Glomerular visceral epithelial cell (primary cell): ENCODE measurements at regions not wholly inside any gene's neighbourhood (a gene's known extent, or its start where the extent isn't known, plus 50 kb on each side); places are given as distances from the start of the nearest gene placed in this dataset.

Source experiments
- DNase-seq: peaks from one replicate; pipeline ENCODE4 v3.0.0-alpha.2; 2016; ENCODE audit errors: extremely low spot score

DNA sequence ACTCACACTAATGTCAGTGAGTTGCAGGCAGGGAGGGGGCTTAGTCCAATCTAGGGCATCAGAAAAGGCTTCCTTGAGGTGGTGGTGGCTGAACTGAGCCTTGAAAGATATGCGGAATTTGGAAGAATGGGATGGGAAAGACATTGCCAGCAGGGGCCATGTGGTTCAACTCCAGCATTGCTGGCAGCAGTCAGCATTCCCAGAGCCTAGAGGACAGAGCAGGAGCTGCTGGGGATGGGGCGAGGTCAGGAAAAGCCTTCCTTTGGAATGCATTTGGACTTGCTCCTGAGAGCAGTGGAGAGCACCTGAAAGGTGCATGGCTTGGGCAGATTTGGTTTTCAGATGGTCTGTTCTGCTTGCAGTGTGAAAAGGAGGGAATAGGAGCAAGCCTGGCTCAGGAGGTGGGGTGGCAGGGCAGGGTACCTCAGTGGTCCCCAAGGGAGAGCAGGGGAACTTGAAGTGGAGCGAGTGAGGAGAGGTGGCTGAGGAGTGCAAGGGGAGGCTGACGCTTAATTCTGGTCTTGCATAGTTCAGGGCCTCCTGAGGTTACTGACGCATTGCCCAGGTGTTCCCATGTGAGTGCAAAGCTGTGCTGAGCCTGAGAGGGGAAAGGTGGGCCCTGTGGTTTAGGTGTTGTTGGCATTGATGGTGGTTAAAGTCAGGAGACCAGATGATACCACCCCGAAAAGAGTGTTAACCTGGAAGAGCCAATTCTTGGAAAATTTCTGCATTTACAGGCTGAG, 112.1 kb upstream of the MGAT5 start:
- no peak for DNase-seq

DNA sequence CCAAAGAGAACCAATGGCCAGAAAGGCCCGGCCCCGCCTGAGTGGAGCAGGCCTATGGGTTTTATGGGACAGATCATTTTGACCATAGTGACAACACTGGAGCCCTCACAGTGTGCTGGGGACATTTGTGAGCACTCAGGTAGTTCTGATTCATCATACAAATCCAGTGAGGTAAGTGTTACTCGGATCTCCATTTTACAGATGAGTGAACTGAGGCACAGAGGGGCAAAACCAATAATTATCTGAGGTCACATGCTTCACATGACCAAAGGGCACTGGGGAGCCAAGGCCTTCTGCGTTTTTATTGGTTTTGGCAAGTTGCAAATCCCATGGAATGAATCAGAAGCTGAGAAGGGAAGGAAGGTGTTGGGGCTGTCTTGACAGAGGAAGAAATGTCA, 111.5 kb upstream of the MGAT5 start:
- peak; percentile 75 for DNase-seq

DNA sequence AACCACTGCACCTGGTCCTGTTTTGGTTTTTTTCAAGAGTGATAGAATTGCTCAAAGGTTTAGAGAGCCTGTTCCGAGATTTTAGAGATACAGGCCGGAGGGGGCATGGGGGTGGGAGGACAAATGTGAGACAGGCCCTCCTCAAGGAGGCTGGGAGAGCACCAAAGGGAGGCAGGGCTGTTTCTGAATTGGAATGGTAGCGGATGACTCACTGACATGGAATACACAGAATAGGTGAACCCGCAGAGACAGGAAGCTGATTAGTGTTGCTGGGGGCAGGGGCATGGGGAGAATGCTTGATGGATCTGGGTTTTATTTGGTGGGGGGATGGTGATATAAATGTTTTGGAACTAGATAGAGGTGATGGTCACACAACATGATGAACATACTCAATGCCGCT, 111.0 kb upstream of the MGAT5 start:
- DNase-seq, result peak; percentile 71

DNA sequence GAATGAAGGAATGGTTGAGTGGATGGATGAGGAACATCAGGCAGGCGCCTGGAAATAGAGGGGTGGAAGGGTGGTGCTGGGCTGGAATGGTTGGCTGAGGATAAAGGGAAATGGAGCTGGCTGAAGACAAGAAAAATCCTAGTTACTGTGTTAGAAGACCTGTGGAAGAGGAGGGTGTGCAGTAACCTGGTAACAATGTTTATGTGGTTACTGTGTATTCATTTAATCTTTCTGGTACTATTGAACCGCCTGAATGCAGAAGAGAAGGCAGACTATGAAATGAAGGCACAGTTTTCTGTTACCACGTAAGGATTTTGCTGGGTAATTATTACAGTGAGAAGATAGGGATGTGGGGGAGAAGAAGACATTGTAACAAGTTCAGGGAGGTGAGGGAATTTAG, 110.3 kb upstream of the MGAT5 start:
- DNase-seq, result peak; percentile 36

DNA sequence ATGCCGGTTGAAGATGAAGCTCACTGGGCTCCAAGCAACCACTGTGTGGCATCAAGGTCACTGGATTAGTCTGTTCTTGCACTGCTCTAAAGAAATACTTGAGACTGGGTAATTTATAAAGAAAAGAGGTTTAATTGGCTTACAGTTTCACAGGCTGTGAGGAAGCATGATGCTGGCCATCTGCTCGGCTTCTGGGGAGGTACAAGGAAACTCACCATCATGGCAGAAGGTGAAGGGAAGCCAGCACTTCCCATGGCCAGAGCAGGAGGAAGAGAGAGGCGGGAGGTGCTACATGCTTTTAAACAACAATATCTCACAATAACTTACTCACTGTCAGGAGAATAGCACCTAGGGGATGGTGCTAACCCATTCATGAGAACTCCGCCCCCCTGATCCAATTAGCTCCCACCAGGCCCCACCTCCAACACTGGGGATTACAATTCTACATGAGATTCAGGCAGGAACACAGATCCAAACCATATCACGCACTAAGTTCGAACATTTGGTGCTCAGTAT, 109.7 kb upstream of the MGAT5 start:
- no peak for DNase-seq

DNA sequence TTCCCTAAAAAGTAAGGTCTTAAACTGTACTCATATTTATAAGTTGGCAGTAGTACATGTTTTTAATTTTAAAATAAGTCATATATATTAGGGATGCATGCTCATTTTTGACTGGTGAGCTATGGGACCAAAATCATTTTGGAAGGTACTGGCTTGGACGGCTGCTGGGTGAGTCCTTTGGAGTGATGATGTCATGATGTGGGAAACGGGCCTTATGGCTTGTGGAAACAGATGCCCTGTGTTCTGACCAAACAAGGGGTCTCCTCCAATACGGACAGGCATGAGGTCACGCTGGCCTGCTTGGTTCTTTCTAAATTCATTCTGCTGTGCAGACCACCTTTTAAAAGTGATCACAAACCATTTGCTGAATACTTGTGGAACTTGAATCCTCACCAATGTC, 109.2 kb upstream of the MGAT5 start:
- no peak for DNase-seq

DNA sequence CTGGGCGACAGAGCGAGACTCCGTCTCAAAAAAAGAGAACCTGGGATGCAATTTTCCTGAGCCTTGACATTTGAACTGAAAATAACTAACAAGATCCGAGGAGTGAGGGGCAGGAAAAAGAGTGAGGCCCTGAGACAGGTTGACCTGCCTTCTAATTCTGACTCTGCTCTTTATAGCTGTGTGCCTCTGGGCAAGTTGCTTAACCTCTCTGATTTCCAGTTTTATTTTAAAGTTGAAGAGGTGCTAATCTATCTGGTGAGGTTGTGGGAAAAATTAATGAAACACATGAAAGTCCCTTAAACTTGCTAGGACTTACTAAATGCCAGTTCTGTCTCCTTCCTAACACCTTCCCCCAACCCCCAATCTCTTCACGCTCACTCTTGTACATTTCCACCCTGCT, 108.4 kb upstream of the MGAT5 start:
- DNase-seq, result no peak

DNA sequence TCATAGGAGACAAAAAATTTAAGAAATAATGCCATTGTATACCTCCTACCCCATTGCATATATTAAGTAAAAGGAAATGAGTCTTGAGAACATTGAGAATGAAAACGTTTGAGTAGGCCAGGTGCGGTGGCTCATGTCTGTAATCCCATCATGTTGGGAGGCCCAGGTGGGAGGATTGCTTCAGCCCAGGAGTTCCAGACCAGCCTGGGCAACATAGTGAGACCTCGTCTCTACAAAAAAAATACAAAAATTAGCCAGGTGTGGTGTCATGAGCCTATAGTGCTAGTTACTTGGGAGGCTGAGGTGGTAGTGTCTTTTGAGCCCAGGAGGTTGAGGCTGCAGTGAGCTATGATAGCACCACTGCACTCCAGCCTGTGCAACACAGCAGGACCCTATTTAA, 107.7 kb upstream of the MGAT5 start:
- DNase-seq, result no peak

DNA sequence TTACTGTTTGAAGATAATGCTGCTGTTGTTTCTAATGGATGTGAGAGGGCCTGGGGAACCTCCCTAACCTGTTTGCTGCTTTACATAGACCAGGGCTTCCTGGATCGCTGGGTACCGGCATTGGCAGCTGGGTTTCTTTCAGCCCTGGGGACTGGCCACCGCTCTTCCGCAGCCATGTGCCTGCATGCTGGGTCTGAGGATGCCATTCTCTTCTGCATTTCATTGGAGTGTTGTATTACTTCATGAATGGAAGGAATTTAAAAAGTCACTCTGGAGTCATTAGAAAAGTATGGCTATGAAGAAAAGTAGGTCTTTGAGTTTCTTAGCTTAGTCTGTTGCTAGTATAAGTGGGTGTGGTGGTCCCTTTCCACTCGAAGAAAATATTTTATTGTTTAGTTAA, 107.3 kb upstream of the MGAT5 start:
- DNase-seq, result no peak

DNA sequence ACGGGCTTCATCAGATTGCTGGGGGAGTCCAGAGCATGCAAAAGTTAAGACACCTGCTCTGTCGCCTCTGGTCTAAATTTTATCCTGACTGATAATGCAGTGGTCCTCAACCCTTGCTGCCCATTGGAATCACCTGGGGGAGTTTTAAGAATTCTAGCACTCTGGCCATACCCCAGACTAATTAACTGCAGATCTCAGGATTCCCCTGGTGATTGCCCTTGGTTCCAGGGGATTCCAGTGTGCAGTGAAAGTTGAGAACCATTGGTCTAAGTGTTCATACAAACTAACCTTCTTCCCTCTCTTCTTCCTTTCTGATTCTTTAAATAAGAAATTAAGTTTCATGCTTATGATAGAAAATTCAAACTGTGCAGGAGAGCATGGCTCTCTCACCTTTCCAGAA, 105.7 kb upstream of the MGAT5 start:
- DNase-seq, result no peak

DNA sequence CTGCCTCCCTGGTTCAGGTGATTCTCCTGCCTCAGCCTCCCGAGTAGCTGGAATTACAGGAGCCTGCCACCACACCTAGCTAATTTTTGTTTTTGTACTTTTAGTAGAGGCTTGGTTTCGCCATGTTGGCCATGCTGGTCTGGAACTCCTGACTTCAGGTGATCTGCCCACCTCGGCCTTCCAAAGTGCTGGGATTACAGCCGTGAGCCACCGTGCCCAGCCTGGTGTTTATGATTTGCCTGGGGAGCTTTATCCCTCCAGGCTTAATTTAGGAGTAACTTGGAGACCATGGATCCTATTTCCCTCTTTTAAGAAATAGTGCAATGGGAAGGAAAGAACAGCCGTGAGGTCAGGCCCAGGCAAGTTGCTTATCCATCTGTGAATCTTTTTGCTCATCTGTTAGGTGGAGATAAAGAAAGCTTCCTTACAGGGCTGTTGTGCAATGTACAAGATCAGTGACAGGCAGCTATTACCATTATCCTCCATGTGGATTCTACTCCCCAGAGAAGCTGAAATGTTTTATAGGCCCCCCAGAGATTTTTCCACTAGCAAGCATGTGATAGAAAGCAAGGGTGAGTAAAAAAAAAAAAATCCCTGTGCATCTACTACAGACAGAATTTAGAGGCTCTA, 104.9 kb upstream of the MGAT5 start:
- DNase-seq, result no peak

DNA sequence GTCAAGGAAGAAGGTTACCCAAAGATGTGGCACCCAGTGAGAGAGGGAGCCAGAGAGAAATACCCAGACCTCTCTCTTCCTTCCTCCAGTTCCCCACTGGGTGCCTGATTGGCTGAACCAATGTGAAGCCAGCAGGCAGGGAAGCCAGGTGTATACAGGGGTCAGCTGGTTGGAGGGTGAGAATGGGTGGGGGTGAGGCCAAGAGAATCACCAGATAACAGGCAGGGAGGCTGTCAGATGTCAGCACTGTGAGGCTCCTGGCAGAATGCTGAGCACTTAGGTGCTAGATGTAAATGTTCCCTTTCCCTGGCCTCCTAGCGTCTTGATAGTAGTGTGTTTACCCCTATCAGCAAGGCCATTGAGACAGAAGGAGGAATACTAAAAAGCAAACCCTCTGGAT, 104.0 kb upstream of the MGAT5 start:
- DNase-seq, result no peak

DNA sequence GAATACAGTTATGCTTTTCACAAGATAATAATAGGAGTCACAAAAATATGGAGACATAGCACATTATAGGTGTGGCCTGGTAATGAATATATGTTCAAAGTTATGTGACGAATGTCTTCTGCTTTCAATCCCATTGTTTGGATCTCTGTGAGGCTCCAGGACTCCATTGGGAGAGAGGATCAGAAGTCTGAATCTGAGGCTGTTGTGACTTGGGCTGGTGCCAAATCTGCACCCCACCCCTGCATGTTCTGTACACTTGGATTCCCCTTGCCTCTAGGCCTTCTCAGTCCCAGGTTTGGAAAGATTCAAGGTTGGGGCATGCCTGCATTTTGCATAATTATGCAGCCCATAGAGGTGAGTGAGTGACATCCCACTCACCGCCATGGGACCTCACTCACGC, 103.1 kb upstream of the MGAT5 start:
- no peak for DNase-seq

DNA sequence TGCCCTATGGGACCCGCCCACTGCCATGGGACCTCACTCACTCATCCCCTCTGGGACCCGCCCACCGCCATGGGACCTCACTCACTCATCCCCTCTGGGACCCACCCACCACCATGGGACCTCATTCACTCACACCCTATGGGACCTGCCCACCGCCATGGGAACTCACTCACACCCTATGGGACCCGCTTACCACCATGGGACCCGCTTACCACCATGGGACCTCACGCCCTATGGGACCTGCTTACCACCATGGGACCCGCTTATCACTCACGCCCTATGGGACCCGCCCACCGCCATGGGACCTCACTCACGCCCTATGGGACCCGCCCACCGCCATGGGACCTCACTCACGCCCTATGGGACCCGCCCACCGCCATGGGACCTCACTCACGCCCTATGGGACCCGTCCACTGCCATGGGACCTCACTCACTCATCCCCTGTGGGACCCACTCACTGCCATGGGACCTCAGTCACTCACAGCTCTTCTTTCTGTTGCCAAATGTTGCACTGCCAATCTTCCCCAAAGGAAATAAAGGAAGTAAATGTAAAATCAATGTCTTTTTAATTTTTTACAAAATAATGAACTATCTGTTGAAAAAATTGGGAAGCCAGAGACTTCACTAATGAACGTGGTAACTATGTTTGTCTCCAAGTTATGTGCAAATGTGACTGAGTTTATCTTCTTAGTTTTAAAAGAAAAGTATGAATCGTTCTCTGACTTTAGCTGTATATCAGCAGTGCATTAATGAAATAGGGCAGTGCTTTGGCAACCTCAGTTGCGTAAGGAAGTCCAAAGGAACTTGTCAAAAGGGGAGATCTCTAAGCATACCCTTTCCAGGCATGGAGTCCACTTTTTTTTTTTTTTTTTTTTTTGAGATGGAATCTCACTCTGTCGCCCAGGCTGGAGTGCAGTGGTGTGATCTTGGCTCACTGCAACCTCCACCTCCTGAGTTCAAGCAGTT, 101.5 kb upstream of the MGAT5 start:
- no peak for DNase-seq

DNA sequence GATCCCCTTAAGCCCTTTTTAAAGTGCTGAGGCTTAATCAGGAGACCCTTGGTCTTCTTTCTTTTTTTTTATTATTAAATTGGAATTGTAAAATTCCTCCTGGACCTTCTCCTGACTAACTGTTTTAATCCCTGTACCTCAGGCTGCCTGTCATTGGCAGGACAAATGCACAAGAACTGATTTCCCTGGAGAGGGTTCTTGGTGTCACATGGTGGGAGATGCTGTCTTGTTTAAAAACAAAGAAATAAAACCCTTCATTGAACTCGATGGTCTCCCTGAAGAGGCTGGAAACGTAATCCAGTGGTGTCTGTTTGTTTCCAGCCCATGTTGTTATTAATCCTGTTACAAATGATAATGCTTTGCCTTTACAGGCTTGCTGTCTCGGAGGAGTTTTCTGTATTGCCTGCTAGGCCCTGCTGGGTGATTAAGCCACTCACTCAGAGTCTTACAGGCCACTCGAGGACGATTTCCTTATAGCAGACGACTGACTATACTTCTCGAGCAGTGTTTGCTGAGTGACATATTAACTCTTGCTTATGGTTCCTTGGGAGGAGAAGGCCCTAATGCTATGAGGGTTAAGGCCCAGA, 100.5 kb upstream of the MGAT5 start:
- DNase-seq, result no peak

DNA sequence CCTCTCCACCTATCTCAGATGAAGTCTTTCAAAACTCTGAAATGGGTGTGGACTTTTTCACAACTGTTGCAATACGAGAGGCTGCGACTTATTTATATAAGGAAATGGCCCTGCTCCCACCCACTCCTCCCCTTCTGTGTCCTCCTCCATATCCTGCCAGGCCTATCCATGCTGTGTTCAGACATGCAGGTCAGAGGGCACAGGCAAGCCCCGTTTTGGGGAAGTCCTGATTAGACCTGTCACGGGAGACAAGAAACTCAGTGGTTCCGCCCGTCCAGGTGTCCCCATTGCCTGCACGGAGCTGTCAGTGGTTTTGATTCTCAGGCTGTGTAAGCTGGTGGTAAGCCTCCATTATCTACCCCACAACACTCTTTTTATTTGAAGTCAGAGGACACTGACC, 99.6 kb upstream of the MGAT5 start:
- DNase-seq, result no peak

DNA sequence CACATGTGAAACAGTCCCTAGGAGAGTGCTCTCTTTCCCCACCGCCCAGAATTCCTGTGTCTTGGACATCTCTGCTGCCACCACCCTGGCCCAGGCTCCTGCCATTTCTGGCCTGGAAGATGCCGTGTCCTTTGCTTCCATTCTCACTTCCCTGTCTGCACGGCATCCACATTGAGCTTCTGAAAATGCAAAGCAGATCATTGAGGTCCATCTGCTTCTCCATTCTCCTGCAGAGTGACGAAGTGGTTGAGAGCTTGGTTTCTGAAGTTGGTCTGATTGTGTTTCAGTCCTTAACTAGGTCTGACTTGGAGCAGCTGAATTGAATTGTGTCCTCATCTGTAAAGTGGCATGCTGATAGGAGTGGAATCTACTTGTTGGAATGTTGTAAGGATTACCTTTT, 98.7 kb upstream of the MGAT5 start:
- no peak for DNase-seq

DNA sequence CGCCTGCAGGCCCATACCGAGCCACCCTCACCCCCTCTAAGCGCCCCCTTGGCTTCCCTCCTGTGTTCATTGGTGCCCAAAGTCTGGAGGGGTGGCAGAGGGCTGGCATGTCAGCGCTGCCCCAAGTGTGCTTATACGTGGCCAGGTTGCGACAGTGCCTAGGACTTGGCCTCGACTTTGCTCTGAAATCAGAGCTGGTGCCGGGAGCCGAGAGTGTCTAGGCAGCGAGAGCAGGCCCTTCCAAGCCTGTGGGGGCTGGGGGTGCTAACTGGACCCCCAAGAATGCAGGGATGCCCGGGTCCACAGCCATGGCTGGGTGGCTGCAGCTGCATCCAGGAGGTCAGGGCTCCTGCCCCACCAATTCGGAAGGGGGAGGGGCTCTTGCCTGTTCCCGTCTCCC, 95.6 kb upstream of the MGAT5 start:
- no peak for DNase-seq

DNA sequence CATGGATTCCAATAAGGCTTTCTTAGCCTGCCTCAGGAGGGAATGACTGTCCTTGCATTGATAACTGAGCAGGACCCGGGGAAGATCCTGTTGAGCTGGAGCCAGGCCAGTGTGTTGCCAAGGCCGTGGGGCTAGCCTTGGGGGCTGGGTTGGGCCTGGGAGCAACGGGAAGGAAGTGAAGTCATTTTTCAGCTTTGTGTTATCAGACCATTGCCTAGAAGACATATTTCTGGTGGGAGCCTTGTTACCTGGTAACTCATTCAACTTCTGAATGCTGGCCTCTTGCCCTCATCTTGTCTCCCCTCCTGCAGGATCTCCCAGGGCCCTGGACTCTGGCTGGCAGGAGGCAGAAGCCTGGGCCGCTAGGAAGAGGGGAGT, 92.7 kb upstream of the MGAT5 start:
- no peak for DNase-seq

DNA sequence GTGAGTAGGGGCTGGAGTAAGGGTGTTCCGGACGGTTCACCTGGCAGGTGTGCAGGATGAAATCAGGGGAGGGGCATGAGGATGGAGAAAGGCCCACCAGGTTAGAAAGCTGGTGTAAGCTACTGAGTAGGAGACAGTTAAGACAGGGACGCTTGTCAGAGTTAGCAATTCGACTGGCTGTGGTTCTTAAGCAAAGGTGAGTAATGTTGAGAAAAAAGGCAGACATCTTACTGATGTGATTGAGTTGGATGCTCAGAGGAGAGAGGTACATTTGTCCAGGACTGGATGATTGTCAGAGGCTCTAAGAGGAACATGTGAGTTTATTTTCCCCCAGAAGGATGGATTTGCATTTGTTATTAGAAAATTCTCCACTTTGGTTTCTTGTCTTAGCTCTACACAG, 90.5 kb upstream of the MGAT5 start:
- DNase-seq, result no peak

DNA sequence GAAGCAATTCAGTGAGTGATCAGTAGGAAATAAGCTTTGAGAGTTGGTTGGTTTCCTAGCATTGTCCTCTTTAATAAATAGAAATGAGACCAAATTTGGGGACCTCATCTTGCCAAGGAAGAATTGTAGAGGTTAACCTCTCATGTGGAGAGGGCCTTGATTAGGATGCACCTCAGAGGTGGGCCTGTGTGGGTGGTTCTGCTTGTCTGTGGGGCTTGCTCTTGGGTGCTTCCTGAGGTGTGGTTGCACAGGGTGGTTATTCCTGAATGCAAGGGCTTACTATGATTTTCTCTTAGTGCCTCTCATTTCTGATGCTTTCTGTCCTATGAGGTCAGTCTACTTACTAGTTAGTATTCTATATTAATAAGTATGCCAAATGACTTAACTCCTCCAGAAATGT, 89.6 kb upstream of the MGAT5 start:
- DNase-seq, result no peak

DNA sequence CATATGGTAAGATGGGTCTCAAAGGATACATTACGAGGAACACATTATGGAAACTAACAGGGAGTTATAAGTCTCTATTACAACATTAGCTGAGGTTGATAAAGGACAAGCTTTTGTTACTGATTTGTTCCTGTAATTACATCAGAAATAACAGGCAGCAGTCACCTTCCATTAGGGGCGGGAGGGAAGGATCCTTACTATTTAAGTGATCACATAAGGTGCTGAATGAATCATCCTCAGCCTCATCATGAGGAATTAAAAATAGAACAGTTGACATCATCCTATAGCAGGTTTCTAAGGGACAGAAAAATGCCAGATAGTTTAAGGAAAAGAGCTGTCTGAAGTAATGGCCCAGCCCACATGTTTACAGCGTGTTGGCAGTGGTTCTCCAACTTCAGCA, 86.9 kb upstream of the MGAT5 start:
- DNase-seq, result peak; percentile 41
